HEK293 (cell line): ENCODE measurements at regions not wholly inside any gene's neighbourhood (a gene's known extent, or its start where the extent isn't known, plus 50 kb on each side); places are given as distances from the start of the nearest gene placed in this dataset.

Experiments used
- CTCF ChIA-PET: fragments of 350-600 bp; formaldehyde crosslinking; extraction: SDS; loops from one replicate; lab custom pipeline; 2021; ENCODE audit warnings: antibody characterized with exemption; lab: Yijun Ruan, JAX
- POLR2A ChIA-PET: fragments of 300-600 bp; formaldehyde crosslinking; extraction: SDS; loops from one replicate; lab custom pipeline; 2020; ENCODE audit warnings: antibody characterized with exemption, inconsistent platforms; lab: Yijun Ruan, JAX
- H3K27ac ChIP-seq: fragments of 200-500 bp; sonication (Bioruptor generic); 2 replicates; pipeline ENCODE4 v1.5.1; 2014; ENCODE audit warnings: low read depth, low read length, control low read depth, inconsistent platforms; ENCODE audit errors: extremely low read depth
- H3K36me3 ChIP-seq, 2 experiments: fragments of 200-500 bp in 1 of 2; sonication (Bioruptor generic) in 1 of 2; 1 replicate in 1 of 2; 2 replicates in 1 of 2; pipeline ENCODE4 v1.5.1; 2014 to 2017; ENCODE audit warnings: inconsistent platforms in 2 of 2, low read length in 2 of 2; ENCODE audit not compliant: control insufficient read depth in 2 of 2, insufficient read depth in 1 of 2
- H3K4me1 ChIP-seq: fragments of 200-500 bp; sonication (Bioruptor generic); 2 replicates; pipeline ENCODE4 v1.5.1; 2014; ENCODE audit warnings: mild to moderate bottlenecking, low read length, inconsistent platforms; ENCODE audit not compliant: control insufficient read depth, insufficient read depth
- H3K4me3 ChIP-seq: 2 replicates; pipeline ENCODE4 v1.5.1; 2011; ENCODE audit warnings: low read depth, mild to moderate bottlenecking, control low read depth, low read length, moderate library complexity
- H3K9me3 ChIP-seq: fragments of 200-500 bp; sonication (Bioruptor generic); 2 replicates; pipeline ENCODE4 v1.5.1; 2014; ENCODE audit warnings: low read depth, low read length, inconsistent platforms; ENCODE audit not compliant: control insufficient read depth, insufficient read depth
- KLF8 ChIP-seq: fragments of 450-650 bp; formaldehyde crosslinking; IDR thresholded peaks from 2 replicates; pipeline ENCODE4 v1.5.1; 2016; ENCODE audit warnings: missing biosample characterization, missing genetic modification characterization
- KLF9 ChIP-seq: fragments of 450-650 bp; formaldehyde crosslinking; IDR thresholded peaks from 2 replicates; pipeline ENCODE4 v1.5.1; 2016; ENCODE audit warnings: missing biosample characterization, missing genetic modification characterization, low read depth
- OSR2 ChIP-seq: fragments of 450-650 bp; formaldehyde crosslinking; IDR thresholded peaks from 2 replicates; pipeline ENCODE4 v1.5.1; 2016; ENCODE audit warnings: missing biosample characterization, missing genetic modification characterization
- RBAK ChIP-seq: fragments of 450-650 bp; formaldehyde crosslinking; IDR thresholded peaks from 2 replicates; pipeline ENCODE4 v1.5.1; 2016; ENCODE audit warnings: missing biosample characterization, missing genetic modification characterization
- SP7 ChIP-seq: fragments of 450-650 bp; formaldehyde crosslinking; IDR thresholded peaks from 2 replicates; pipeline ENCODE4 v1.5.1; 2016; ENCODE audit warnings: missing biosample characterization, missing genetic modification characterization
- TCF7L2 ChIP-seq: IDR thresholded peaks from 2 replicates; pipeline ENCODE4 v1.6.1; 2011; ENCODE audit warnings: low read depth, mild to moderate bottlenecking, inconsistent platforms, low read length, moderate library complexity, borderline replicate concordance
- TRIM28 ChIP-seq: IDR thresholded peaks from 2 replicates; pipeline ENCODE4 v1.6.1; 2011; ENCODE audit warnings: low read length, control low read depth, borderline replicate concordance
- ZBTB17 ChIP-seq: fragments of 450-650 bp; formaldehyde crosslinking; IDR thresholded peaks from 2 replicates; pipeline ENCODE4 v1.5.1; 2016; ENCODE audit warnings: missing biosample characterization, missing genetic modification characterization
- ZEB2 ChIP-seq: fragments of 450-650 bp; formaldehyde crosslinking; IDR thresholded peaks from 2 replicates; pipeline ENCODE4 v1.5.1; 2016; ENCODE audit warnings: missing biosample characterization, missing genetic modification characterization
- ZFP69B ChIP-seq: fragments of 450-650 bp; formaldehyde crosslinking; IDR thresholded peaks from 2 replicates; pipeline ENCODE4 v1.5.1; 2016; ENCODE audit warnings: missing biosample characterization, missing genetic modification characterization
- ZNF114 ChIP-seq: fragments of 450-650 bp; formaldehyde crosslinking; IDR thresholded peaks from 2 replicates; pipeline ENCODE4 v1.5.0; 2017; ENCODE audit warnings: missing biosample characterization, missing genetic modification characterization
- ZNF121 ChIP-seq: fragments of 450-650 bp; formaldehyde crosslinking; IDR thresholded peaks from 2 replicates; pipeline ENCODE4 v1.5.1; 2016; ENCODE audit warnings: missing biosample characterization, missing genetic modification characterization
- ZNF138 ChIP-seq: fragments of 450-650 bp; formaldehyde crosslinking; IDR thresholded peaks from 2 replicates; pipeline ENCODE4 v1.5.1; 2016; ENCODE audit warnings: missing biosample characterization, missing genetic modification characterization, borderline replicate concordance
- ZNF157 ChIP-seq: fragments of 450-650 bp; formaldehyde crosslinking; IDR thresholded peaks from 2 replicates; pipeline ENCODE4 v1.5.1; 2016; ENCODE audit warnings: missing biosample characterization, missing genetic modification characterization
- ZNF24 ChIP-seq: fragments of 450-650 bp; formaldehyde crosslinking; IDR thresholded peaks from 2 replicates; pipeline ENCODE4 v1.5.1; 2016; ENCODE audit warnings: missing biosample characterization, missing genetic modification characterization
- ZNF350 ChIP-seq: fragments of 450-650 bp; formaldehyde crosslinking; IDR thresholded peaks from 2 replicates; pipeline ENCODE4 v1.5.0; 2017; ENCODE audit warnings: missing biosample characterization, mild to moderate bottlenecking, missing genetic modification characterization
- ZNF433 ChIP-seq: fragments of 450-650 bp; formaldehyde crosslinking; IDR thresholded peaks from 2 replicates; pipeline ENCODE4 v1.5.1; 2016; ENCODE audit warnings: missing biosample characterization, missing genetic modification characterization, low read depth
- ZNF529 ChIP-seq: fragments of 450-650 bp; formaldehyde crosslinking; IDR thresholded peaks from 2 replicates; pipeline ENCODE4 v1.5.1; 2017; ENCODE audit warnings: missing genetic modification characterization, missing biosample characterization; ENCODE audit not compliant: insufficient replicate concordance
- ZNF530 ChIP-seq: fragments of 450-650 bp; formaldehyde crosslinking; IDR thresholded peaks from 2 replicates; pipeline ENCODE4 v1.5.1; 2016; ENCODE audit warnings: low read depth, missing biosample characterization, missing genetic modification characterization
- ZNF624 ChIP-seq: fragments of 450-650 bp; formaldehyde crosslinking; IDR thresholded peaks from 2 replicates; pipeline ENCODE4 v1.5.1; 2017; ENCODE audit warnings: missing biosample characterization, missing genetic modification characterization
- ZNF776 ChIP-seq: fragments of 450-650 bp; formaldehyde crosslinking; IDR thresholded peaks from 2 replicates; pipeline ENCODE4 v1.5.0; 2017; ENCODE audit warnings: missing biosample characterization, missing genetic modification characterization, borderline replicate concordance
- TF ChIP-seq, protein P1 (sequence below): fragments of 450-650 bp; formaldehyde crosslinking; IDR thresholded peaks from 2 replicates; pipeline ENCODE4 v1.5.1; 2017; ENCODE audit warnings: missing biosample characterization, missing genetic modification characterization
- TF ChIP-seq, protein P2 (sequence below): fragments of 450-650 bp; formaldehyde crosslinking; IDR thresholded peaks from 2 replicates; pipeline ENCODE4 v1.5.0; 2017; ENCODE audit warnings: missing biosample characterization, missing genetic modification characterization, borderline replicate concordance
- TF ChIP-seq, protein P3 (sequence below): fragments of 450-650 bp; formaldehyde crosslinking; IDR thresholded peaks from 2 replicates; pipeline ENCODE4 v1.5.1; 2016; ENCODE audit warnings: missing biosample characterization, missing genetic modification characterization
- TF ChIP-seq, protein P4 (sequence below): fragments of 450-650 bp; formaldehyde crosslinking; IDR thresholded peaks from 2 replicates; pipeline ENCODE4 v1.5.1; 2016; ENCODE audit warnings: missing biosample characterization, missing genetic modification characterization, low read depth
- TF ChIP-seq, protein P5 (sequence below): fragments of 450-650 bp; formaldehyde crosslinking; IDR thresholded peaks from 2 replicates; pipeline ENCODE4 v1.5.1; 2016; ENCODE audit warnings: missing biosample characterization, missing genetic modification characterization

DNA sequence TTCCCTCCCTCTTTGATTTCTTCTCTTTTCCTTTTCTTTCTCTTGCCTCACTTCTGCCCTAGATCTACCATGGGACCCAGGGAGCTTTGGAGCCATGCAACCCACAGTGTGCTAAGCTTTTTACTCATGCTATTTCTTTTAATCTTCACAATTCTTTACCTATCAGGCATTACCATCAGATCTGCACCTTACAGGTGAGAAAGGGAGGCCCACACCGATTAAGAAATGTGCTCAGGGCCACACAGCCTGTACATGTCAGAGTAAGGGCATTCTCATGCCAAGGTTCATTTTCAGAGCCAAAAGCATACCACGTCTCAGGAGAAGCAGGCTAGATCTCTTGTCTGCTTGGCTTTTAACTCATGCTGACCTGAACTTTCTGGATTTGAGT lies 161.9 kb downstream of the RPIA start:
- CTCF ChIA-PET: interaction anchor here (0.5 kb wide), 1 partner anchor 27 kb away, joined by 3 read pairs; no protein-coding TSS in a partner anchor
- POLR2A ChIA-PET: no interaction called here
- TF ChIP-seq, protein P1, sequence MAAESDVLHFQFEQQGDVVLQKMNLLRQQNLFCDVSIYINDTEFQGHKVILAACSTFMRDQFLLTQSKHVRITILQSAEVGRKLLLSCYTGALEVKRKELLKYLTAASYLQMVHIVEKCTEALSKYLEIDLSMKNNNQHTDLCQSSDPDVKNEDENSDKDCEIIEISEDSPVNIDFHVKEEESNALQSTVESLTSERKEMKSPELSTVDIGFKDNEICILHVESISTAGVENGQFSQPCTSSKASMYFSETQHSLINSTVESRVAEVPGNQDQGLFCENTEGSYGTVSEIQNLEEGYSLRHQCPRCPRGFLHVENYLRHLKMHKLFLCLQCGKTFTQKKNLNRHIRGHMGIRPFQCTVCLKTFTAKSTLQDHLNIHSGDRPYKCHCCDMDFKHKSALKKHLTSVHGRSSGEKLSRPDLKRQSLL (tag by site-specific recombination): no peak
- no peak for TF ChIP-seq ZFP69B (tag by site-specific recombination)
- no peak for TF ChIP-seq ZNF776 (tag by site-specific recombination)
- TF ChIP-seq TCF7L2: no peak
- TF ChIP-seq ZNF138: no peak
- TF ChIP-seq OSR2 (tag by site-specific recombination): no peak
- TF ChIP-seq ZNF530: no peak
- no peak for TF ChIP-seq TRIM28
- no peak for TF ChIP-seq SP7 (tag by site-specific recombination)
- no peak for TF ChIP-seq ZEB2 (tag by site-specific recombination)
- no peak for TF ChIP-seq ZNF121 (tag by site-specific recombination)
- TF ChIP-seq ZBTB17 (tag by site-specific recombination): no peak
- no peak for TF ChIP-seq ZNF529
- no peak for TF ChIP-seq ZNF433
- no peak for TF ChIP-seq ZNF624
- TF ChIP-seq KLF8 (tag by site-specific recombination): no peak
- TF ChIP-seq, protein P2, sequence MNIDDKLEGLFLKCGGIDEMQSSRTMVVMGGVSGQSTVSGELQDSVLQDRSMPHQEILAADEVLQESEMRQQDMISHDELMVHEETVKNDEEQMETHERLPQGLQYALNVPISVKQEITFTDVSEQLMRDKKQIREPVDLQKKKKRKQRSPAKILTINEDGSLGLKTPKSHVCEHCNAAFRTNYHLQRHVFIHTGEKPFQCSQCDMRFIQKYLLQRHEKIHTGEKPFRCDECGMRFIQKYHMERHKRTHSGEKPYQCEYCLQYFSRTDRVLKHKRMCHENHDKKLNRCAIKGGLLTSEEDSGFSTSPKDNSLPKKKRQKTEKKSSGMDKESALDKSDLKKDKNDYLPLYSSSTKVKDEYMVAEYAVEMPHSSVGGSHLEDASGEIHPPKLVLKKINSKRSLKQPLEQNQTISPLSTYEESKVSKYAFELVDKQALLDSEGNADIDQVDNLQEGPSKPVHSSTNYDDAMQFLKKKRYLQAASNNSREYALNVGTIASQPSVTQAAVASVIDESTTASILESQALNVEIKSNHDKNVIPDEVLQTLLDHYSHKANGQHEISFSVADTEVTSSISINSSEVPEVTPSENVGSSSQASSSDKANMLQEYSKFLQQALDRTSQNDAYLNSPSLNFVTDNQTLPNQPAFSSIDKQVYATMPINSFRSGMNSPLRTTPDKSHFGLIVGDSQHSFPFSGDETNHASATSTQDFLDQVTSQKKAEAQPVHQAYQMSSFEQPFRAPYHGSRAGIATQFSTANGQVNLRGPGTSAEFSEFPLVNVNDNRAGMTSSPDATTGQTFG (tag by site-specific recombination): no peak
- TF ChIP-seq ZNF114 (tag by site-specific recombination): no peak
- TF ChIP-seq, protein P3, sequence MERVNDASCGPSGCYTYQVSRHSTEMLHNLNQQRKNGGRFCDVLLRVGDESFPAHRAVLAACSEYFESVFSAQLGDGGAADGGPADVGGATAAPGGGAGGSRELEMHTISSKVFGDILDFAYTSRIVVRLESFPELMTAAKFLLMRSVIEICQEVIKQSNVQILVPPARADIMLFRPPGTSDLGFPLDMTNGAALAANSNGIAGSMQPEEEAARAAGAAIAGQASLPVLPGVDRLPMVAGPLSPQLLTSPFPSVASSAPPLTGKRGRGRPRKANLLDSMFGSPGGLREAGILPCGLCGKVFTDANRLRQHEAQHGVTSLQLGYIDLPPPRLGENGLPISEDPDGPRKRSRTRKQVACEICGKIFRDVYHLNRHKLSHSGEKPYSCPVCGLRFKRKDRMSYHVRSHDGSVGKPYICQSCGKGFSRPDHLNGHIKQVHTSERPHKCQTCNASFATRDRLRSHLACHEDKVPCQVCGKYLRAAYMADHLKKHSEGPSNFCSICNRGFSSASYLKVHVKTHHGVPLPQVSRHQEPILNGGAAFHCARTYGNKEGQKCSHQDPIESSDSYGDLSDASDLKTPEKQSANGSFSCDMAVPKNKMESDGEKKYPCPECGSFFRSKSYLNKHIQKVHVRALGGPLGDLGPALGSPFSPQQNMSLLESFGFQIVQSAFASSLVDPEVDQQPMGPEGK (tag by site-specific recombination): no peak
- TF ChIP-seq, all 188 proteins: peak for 0
- Histone ChIP-seq H3K27ac (no peak overlapping the region), H3K4me3 (no peak overlapping the region), H3K36me3 (no peaks in the 10 kb centered on the region), H3K9me3 (no peaks in the 10 kb centered on the region), H3K4me1 (no peaks in the 10 kb centered on the region)

DNA sequence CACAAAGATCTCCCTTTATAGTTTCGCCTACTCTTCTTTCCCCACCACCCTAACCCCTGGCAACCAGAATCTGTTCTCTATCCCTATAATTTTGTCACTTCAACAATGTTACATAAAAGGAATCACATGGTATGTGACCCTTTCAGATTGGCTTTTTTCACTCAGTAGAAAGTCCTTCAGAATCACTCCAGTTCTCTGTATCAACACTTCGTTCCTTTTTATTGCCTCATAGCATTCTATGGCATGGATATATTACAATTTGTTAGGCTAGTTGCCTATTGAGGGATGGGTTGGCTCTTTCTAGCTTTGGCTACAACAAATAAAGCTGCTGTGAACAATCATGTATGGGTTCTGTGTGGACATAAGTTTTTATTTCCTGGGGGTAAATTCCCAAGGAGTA lies 163.1 kb downstream of the RPIA start:
- ChIA-PET CTCF (interaction anchor here (0.5 kb wide), 1 partner anchor 13 kb away, joined by 4 read pairs; no protein-coding TSS in a partner anchor), POLR2A (interaction anchor here (0.6 kb wide), 1 partner anchor 8 kb away, joined by 6 read pairs; no protein-coding TSS in a partner anchor)
- Histone ChIP-seq H3K27ac (no peak overlapping the region), H3K4me3 (no peak overlapping the region), H3K9me3 (no peaks in the 10 kb centered on the region), H3K4me1 (no peaks in the 10 kb centered on the region), H3K36me3 (no peaks in the 10 kb centered on the region)
- TF ChIP-seq, protein P4, sequence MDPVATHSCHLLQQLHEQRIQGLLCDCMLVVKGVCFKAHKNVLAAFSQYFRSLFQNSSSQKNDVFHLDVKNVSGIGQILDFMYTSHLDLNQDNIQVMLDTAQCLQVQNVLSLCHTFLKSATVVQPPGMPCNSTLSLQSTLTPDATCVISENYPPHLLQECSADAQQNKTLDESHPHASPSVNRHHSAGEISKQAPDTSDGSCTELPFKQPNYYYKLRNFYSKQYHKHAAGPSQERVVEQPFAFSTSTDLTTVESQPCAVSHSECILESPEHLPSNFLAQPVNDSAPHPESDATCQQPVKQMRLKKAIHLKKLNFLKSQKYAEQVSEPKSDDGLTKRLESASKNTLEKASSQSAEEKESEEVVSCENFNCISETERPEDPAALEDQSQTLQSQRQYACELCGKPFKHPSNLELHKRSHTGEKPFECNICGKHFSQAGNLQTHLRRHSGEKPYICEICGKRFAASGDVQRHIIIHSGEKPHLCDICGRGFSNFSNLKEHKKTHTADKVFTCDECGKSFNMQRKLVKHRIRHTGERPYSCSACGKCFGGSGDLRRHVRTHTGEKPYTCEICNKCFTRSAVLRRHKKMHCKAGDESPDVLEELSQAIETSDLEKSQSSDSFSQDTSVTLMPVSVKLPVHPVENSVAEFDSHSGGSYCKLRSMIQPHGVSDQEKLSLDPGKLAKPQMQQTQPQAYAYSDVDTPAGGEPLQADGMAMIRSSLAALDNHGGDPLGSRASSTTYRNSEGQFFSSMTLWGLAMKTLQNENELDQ (tag by site-specific recombination): no peak
- TF ChIP-seq ZNF157 (no peak), ZNF24 (tag by site-specific recombination) (no peak), KLF9 (tag by site-specific recombination) (no peak), RBAK (tag by site-specific recombination) (no peak), ZNF350 (tag by site-specific recombination) (no peak)
- TF ChIP-seq, protein P3 (tag by site-specific recombination): no peak
- TF ChIP-seq, protein P5, sequence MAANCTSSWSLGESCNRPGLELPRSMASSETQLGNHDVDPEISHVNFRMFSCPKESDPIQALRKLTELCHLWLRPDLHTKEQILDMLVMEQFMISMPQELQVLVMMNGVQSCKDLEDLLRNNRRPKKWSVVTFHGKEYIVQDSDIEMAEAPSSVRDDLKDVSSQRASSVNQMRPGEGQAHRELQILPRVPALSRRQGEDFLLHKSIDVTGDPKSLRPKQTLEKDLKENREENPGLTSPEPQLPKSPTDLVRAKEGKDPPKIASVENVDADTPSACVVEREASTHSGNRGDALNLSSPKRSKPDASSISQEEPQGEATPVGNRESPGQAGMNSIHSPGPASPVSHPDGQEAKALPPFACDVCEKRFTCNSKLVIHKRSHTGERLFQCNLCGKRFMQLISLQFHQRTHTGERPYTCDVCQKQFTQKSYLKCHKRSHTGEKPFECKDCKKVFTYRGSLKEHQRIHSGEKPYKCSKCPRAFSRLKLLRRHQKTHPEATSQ (tag by site-specific recombination): no peak
